Panc1 (cell line): ENCODE measurements at regions not wholly inside any gene's neighbourhood (a gene's known extent, or its start where the extent isn't known, plus 50 kb on each side); places are given as distances from the start of the nearest gene placed in this dataset.

ENCODE experiments used
- ATAC-seq: fragments of 200-7000 bp; cut with Tn5 transposase; 2 replicates; pipeline ENCODE4 v1.9.1; 2020; ENCODE audit warnings: mild to moderate bottlenecking, moderate library complexity
- BruUV-seq: library from RNA; stranded (reverse); fragments of 400-500 nt; replicated peaks from 2 replicates; lab custom pipeline; 2021; lab: Mats Ljungman, UMichigan
- CTCF ChIA-PET: fragments of 300-600 bp; sonication (Branson Sonifier 250); formaldehyde crosslinking; loops from one replicate; lab custom pipeline; 2022; ENCODE audit warnings: antibody characterized with exemption; lab: Charles Lee
- POLR2A ChIA-PET: fragments of 300-600 bp; sonication (Branson Sonifier 250); formaldehyde crosslinking; loops from one replicate; lab custom pipeline; 2022; ENCODE audit warnings: antibody characterized with exemption; lab: Charles Lee
- DNase-seq: peaks from one replicate; pipeline ENCODE4 v3.0.0-alpha.2; 2010; ENCODE audit warnings: low read depth, low spot score
- H3K27ac ChIP-seq: 2 replicates; pipeline ENCODE4 v1.5.1; 2011; ENCODE audit warnings: mild to moderate bottlenecking, low read length, inconsistent platforms
- H3K27me3 ChIP-seq: fragments of 200-500 bp; sonication (Bioruptor generic); 2 replicates; pipeline ENCODE4 v1.6.0; 2014; ENCODE audit warnings: low read length, inconsistent platforms; ENCODE audit not compliant: control insufficient read depth, insufficient read depth
- H3K36me3 ChIP-seq: fragments of 200-500 bp; sonication (Bioruptor generic); 2 replicates; pipeline ENCODE4 v1.5.1; 2014; ENCODE audit warnings: inconsistent platforms, mild to moderate bottlenecking, low read length, moderate library complexity; ENCODE audit not compliant: control insufficient read depth, insufficient read depth
- H3K4me1 ChIP-seq: 2 replicates; pipeline ENCODE4 v1.5.1; 2011; ENCODE audit warnings: inconsistent platforms, mild to moderate bottlenecking, low read length, moderate library complexity; ENCODE audit not compliant: control insufficient read depth, insufficient read depth
- H3K4me3 ChIP-seq, 2 experiments: 2 replicates each; pipeline ENCODE4 v1.5.1; 2011 to 2012; ENCODE audit warnings: low read depth in 2 of 2, low read length in 2 of 2, mild to moderate bottlenecking in 2 of 2, inconsistent platforms in 1 of 2, moderate library complexity in 1 of 2
- H3K9me3 ChIP-seq: fragments of 200-500 bp; sonication (Bioruptor generic); 2 replicates; pipeline ENCODE4 v1.5.1; 2014; ENCODE audit warnings: low read depth, mild to moderate bottlenecking, inconsistent platforms, low read length, moderate library complexity; ENCODE audit not compliant: control insufficient read depth, insufficient read depth
- CTCF ChIP-seq: fragments of 450-650 bp; IDR thresholded peaks from 2 replicates; pipeline ENCODE4 v1.5.1; 2017; ENCODE audit warnings: mild to moderate bottlenecking
- POLR2AphosphoS5 ChIP-seq: IDR thresholded peaks from 2 replicates; pipeline ENCODE4 v1.6.1; 2012; ENCODE audit warnings: mild to moderate bottlenecking, low read depth, low read length, moderate library complexity
- SIN3A ChIP-seq: IDR thresholded peaks from 2 replicates; pipeline ENCODE4 v1.6.1; 2012; ENCODE audit warnings: low read depth, mild to moderate bottlenecking, low read length, moderate library complexity, borderline replicate concordance; ENCODE audit not compliant: insufficient read depth
- TCF7L2 ChIP-seq: IDR thresholded peaks from 2 replicates; pipeline ENCODE4 v1.6.1; 2011; ENCODE audit warnings: mild to moderate bottlenecking, low read depth, low read length, inconsistent platforms
- in situ Hi-C: cut with HindIII; loops from 2 replicates; pipeline ENCODE4 v1.10.0; 2016; ENCODE audit warnings: low sequenced_read_pairs, low pct_unique_long_range_greater_than_20kb
- intact Hi-C: fragments of 100-400 bp; cut with micrococcal nuclease; formaldehyde crosslinking; loops from one replicate; pipeline ENCODE4 v1.10.0; 2022; ENCODE audit not compliant: unreplicated experiment
- TF ChIP-seq, protein P1 (sequence below), 2 experiments: IDR thresholded peaks; 2 replicates each; pipeline ENCODE4 v1.6.1; 2011 to 2012; ENCODE audit warnings: low read depth in 2 of 2, control low read depth in 1 of 2, low read length in 1 of 2, mild to moderate bottlenecking in 1 of 2, moderate library complexity in 1 of 2; ENCODE audit not compliant: insufficient read depth in 1 of 2

GRCh38 chr21:25420831-25421230 is 186.4 kb downstream of the MRPL39 start:
- no TSS peak for BruUV-seq
- ChIA-PET POLR2A (interaction anchor here (0.5 kb wide), 1 partner anchor 229 kb away, joined by 3 read pairs; no protein-coding TSS in a partner anchor), CTCF (no interaction called here)
- no peaks in the 10 kb centered on the region for H3K27me3 ChIP-seq
- ATAC-seq (no peak), DNase-seq (no peak)
- no peaks in the 10 kb centered on the region for H3K36me3 ChIP-seq
- H3K4me1 ChIP-seq = no peaks in the 10 kb centered on the region
- no peak for TF ChIP-seq POLR2AphosphoS5
- no peak for TF ChIP-seq SIN3A
- TF ChIP-seq CTCF = no peak
- TF ChIP-seq TCF7L2 = no peak
- TF ChIP-seq, protein P1, sequence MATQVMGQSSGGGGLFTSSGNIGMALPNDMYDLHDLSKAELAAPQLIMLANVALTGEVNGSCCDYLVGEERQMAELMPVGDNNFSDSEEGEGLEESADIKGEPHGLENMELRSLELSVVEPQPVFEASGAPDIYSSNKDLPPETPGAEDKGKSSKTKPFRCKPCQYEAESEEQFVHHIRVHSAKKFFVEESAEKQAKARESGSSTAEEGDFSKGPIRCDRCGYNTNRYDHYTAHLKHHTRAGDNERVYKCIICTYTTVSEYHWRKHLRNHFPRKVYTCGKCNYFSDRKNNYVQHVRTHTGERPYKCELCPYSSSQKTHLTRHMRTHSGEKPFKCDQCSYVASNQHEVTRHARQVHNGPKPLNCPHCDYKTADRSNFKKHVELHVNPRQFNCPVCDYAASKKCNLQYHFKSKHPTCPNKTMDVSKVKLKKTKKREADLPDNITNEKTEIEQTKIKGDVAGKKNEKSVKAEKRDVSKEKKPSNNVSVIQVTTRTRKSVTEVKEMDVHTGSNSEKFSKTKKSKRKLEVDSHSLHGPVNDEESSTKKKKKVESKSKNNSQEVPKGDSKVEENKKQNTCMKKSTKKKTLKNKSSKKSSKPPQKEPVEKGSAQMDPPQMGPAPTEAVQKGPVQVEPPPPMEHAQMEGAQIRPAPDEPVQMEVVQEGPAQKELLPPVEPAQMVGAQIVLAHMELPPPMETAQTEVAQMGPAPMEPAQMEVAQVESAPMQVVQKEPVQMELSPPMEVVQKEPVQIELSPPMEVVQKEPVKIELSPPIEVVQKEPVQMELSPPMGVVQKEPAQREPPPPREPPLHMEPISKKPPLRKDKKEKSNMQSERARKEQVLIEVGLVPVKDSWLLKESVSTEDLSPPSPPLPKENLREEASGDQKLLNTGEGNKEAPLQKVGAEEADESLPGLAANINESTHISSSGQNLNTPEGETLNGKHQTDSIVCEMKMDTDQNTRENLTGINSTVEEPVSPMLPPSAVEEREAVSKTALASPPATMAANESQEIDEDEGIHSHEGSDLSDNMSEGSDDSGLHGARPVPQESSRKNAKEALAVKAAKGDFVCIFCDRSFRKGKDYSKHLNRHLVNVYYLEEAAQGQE (IDR thresholded peaks at IDR 0.05; ENCODE audit: insufficient read depth in 1 of 2, low read depth in 2 of 2, low read length in 1 of 2) = no peak
- no peak overlapping the region for H3K27ac ChIP-seq
- no peak overlapping the region for H3K4me3 ChIP-seq
- H3K9me3 ChIP-seq = no peaks in the 10 kb centered on the region
- in situ Hi-C loops = no loop called here
- intact Hi-C loops = loop anchor here (10.0 kb wide), 1 partner anchor 144 kb away; no protein-coding TSS in a partner anchor

DNA sequence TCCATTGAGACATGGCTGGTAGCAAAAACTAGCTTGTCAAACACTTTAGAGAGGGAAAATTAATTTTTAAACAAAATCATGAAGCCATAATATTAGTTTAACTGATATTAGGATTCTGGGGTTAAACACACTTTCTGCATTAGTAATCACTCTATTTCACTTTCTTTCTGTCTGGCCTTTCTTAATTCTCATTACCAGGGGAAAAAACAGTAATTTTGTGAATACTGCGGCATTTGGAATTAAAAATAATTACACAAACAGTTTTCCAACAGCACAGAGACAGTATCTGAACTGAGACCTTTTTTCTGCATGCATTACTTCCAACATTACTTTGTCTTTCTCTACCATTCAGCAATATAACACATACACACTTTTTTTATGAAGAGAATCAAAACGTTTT is 190.6 kb downstream of the MRPL39 start:
- intact Hi-C loops = no loop called here
- Histone ChIP-seq H3K9me3 (no peaks in the 10 kb centered on the region), H3K27me3 (no peaks in the 10 kb centered on the region), H3K27ac (no peak overlapping the region), H3K4me3 (no peak overlapping the region), H3K4me1 (no peaks in the 10 kb centered on the region), H3K36me3 (no peaks in the 10 kb centered on the region)
- ATAC-seq = no peak
- POLR2A ChIA-PET = no interaction called here
- DNase-seq = no peak
- in situ Hi-C loops = no loop called here
- no peak for TF ChIP-seq SIN3A
- no peak for TF ChIP-seq POLR2AphosphoS5
- TF ChIP-seq, protein P1 (IDR thresholded peaks at IDR 0.05; ENCODE audit: insufficient read depth in 1 of 2, low read depth in 2 of 2, low read length in 1 of 2) = no peak
- TF ChIP-seq CTCF = no peak
- no peak for TF ChIP-seq TCF7L2
- no TSS peak for BruUV-seq
- CTCF ChIA-PET = no interaction called here
